ENCODE measurements at regions not wholly inside any gene's neighbourhood (a gene's known extent, or its start where the extent isn't known, plus 50 kb on each side); places are given as distances from the start of the nearest gene placed in this dataset.
A peak's percentile ranks its signal among the peaks of the same experiment; 100 is the strongest.

- TF ChIP-seq CTCF (IDR thresholded peaks at IDR 0.05) (no peak), POLR2A (IDR thresholded peaks at IDR 0.05) (peak in 1 of 2 donors; percentile 33)
Observed at GRCh38 chr1:229204921-229205777, 65.8 kb upstream of the RAB4A start.
